ENCODE measurements at regions not wholly inside any gene's neighbourhood (a gene's known extent, or its start where the extent isn't known, plus 50 kb on each side); places are given as distances from the start of the nearest gene placed in this dataset.

DNA sequence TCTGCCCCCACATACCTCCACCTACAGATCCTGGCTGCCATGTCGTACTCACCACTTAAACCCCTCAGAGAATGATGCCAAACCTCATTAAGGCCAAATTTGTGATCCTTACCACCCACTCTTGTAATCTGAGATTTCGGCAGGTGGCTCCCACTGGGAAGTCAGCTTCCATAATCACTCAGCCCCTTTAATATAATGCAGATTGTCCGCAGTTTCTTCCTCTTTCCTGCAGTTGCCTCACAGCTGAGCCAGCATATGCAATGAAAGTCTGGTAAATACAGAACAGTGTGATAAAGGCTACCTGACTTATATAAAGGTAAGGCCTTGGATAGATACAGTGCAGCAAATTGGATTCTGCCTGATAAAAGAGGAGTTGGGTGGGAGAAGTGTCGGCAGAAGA, 515.2 kb upstream of the TENM4 start:
- no peak overlapping the region for H3T11ph ChIP-seq (ENCODE audit: low read length)
- H2BK12ac ChIP-seq (ENCODE audit: insufficient read length, low read depth, low read length), result no peak overlapping the region
- H3K9me3 ChIP-seq (ENCODE audit: control insufficient read depth, low read depth, low read length), result peaks cover 10% of the 10 kb centered on the region
- no peak overlapping the region for H3K14ac ChIP-seq (ENCODE audit: insufficient read depth, low read length)
- H3K23me2 ChIP-seq (ENCODE audit: insufficient read length, low read depth, low read length, poor library complexity, severe bottlenecking), result no peaks in the 10 kb centered on the region
- TF ChIP-seq CTCF (conservative IDR thresholded peaks at IDR 0.05), result no peak
- no peaks in the 10 kb centered on the region for H3K79me2 ChIP-seq (ENCODE audit: insufficient read depth, low read length)
- no peak overlapping the region for H3K56ac ChIP-seq (ENCODE audit: insufficient read length, low read depth, low read length)
- H2BK15ac ChIP-seq (ENCODE audit: low read depth, low read length), result no peak overlapping the region
- no peak overlapping the region for H4K91ac ChIP-seq (ENCODE audit: insufficient read length, low read depth, low read length)
- H4K8ac ChIP-seq (replicated peaks; ENCODE audit: insufficient read length, low read depth, low read length), result no peak overlapping the region
- H3K18ac ChIP-seq (ENCODE audit: insufficient read length, low read depth, low read length), result no peak overlapping the region
- no peaks in the 10 kb centered on the region for H4K20me1 ChIP-seq (ENCODE audit: control insufficient read depth, insufficient read depth, insufficient read length)
- no peaks in the 10 kb centered on the region for H3K27me3 ChIP-seq (ENCODE audit: insufficient read depth, low read length)
- peaks cover 18 to 24% of the 10 kb centered on the region in 2 experiments for H3K9me3 Mint-ChIP-seq
- H3K4ac ChIP-seq (ENCODE audit: low read depth, low read length), result no peak overlapping the region
- H3K27me3 Mint-ChIP-seq (ENCODE audit: low read depth), result no peaks in the 10 kb centered on the region; the same call in 1 of the 2 replicates
- peaks cover 7 to 19% (median 12%) of the 10 kb centered on the region in 3 experiments; a peak in 6 of 7 replicates for H3K36me3 Mint-ChIP-seq (ENCODE audit: insufficient read depth in 1 of 3, low read depth in 3 of 3)
- no peak for DNase-seq
- no CpG with 5 or more reads among the region's 4 CpGs for WGBS (ENCODE audit: extremely low coverage, insufficient read length, low lambda C conversion rate)
- no peak overlapping the region for H3K23ac ChIP-seq (ENCODE audit: insufficient read length, low read depth, low read length)
- no peak overlapping the region for H4K5ac ChIP-seq (ENCODE audit: insufficient read length, low read depth, low read length)
- H3K4me3 Mint-ChIP-seq, result no peak overlapping the region
- H2BK5ac ChIP-seq (ENCODE audit: insufficient read length, low read length), result no peak overlapping the region
- H3K27ac Mint-ChIP-seq, result no peak overlapping the region
- no peak overlapping the region for H3K9ac ChIP-seq (ENCODE audit: extremely low read depth, insufficient read length, low read length)
- H3K4me1 ChIP-seq (ENCODE audit: insufficient read depth, low read length), result no peaks in the 10 kb centered on the region
- H2AK5ac ChIP-seq (ENCODE audit: insufficient read length, low read length), result no peak overlapping the region
- H2BK20ac ChIP-seq (ENCODE audit: low read depth, low read length, poor library complexity, severe bottlenecking), result no peak overlapping the region
- no peaks in the 10 kb centered on the region for H3K79me1 ChIP-seq (ENCODE audit: insufficient read depth, low read depth, low read length, poor library complexity, severe bottlenecking)
- H2AFZ ChIP-seq (ENCODE audit: low read length), result no peak overlapping the region
- H3K4me2 ChIP-seq (ENCODE audit: insufficient read depth, insufficient read length, low read length), result no peak overlapping the region
- peaks cover 2 to 4% of the 10 kb centered on the region in 2 experiments; a peak in 1 of 4 replicates for H3K4me1 Mint-ChIP-seq
- H3K27ac ChIP-seq (ENCODE audit: insufficient read length, low read depth, low read length), result no peak overlapping the region
- no peak overlapping the region for H2BK120ac ChIP-seq (ENCODE audit: low read depth, low read length, poor library complexity, severe bottlenecking)

All from H9 (cell line).